ENCODE measurements at regions not wholly inside any gene's neighbourhood (a gene's known extent, or its start where the extent isn't known, plus 50 kb on each side); places are given as distances from the start of the nearest gene placed in this dataset.

DNA sequence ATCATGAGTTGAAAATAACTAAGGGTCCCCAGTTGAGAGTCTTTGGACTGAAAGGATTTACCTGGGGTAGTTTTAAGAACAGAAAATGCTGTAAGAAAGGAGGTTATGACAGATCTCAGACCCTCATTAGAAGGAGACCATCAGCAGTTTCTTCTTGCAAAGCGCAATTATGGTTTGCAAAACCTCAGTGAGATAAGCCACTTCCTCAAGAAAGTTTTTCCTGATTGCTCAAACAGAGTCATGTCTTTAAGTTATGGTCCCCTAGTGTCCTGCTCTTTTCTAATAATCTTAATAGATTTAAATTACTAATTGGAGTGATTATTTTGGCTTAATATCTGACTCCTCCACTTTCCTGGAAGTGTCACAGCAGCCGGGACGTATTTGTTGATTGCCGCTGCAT is 293.2 kb upstream of the KLF4 start:
- TF ChIP-seq, protein P1, sequence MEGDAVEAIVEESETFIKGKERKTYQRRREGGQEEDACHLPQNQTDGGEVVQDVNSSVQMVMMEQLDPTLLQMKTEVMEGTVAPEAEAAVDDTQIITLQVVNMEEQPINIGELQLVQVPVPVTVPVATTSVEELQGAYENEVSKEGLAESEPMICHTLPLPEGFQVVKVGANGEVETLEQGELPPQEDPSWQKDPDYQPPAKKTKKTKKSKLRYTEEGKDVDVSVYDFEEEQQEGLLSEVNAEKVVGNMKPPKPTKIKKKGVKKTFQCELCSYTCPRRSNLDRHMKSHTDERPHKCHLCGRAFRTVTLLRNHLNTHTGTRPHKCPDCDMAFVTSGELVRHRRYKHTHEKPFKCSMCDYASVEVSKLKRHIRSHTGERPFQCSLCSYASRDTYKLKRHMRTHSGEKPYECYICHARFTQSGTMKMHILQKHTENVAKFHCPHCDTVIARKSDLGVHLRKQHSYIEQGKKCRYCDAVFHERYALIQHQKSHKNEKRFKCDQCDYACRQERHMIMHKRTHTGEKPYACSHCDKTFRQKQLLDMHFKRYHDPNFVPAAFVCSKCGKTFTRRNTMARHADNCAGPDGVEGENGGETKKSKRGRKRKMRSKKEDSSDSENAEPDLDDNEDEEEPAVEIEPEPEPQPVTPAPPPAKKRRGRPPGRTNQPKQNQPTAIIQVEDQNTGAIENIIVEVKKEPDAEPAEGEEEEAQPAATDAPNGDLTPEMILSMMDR (conservative IDR thresholded peaks at IDR 0.05 in 1 of 2, IDR thresholded peaks at IDR 0.05 in 1 of 2; ENCODE audit: extremely low read depth in 1 of 2, insufficient read depth in 1 of 2, low read depth in 1 of 2, low read length in 2 of 2), result no peak
- no peak for TF ChIP-seq EZH2 (IDR thresholded peaks at IDR 0.05; ENCODE audit: borderline replicate concordance, low read length)
